Left kidney (tissue), 1 donor: ENCODE measurements at regions not wholly inside any gene's neighbourhood (a gene's known extent, or its start where the extent isn't known, plus 50 kb on each side); places are given as distances from the start of the nearest gene placed in this dataset.

Source experiments
- DNase-seq: peaks from one replicate; pipeline ENCODE4 v3.0.0-alpha.2; 2013

GRCh38 chr5:30734118-30734517 is 459.4 kb upstream of the CDH6 start:
- no peak for DNase-seq

DNA sequence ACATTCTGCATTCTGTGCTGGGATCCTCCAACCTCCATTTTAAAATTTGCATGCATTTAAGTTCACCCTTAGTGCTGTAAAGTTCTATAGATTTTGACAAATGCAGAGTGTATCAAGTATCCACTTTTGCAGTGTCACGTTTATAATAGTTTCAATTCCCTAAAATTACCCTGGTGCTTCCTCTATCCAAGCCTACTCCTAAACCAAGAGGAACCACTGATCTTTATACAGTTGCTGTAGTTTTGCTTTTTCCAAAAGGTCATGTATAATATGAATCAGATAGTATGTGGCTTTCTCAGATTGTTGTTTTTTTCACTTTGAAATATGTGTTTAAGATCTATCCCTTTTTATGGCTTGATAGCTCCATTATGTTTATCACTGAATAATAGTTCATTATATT is 468.4 kb upstream of the CDH6 start:
- DNase-seq = no peak

DNA sequence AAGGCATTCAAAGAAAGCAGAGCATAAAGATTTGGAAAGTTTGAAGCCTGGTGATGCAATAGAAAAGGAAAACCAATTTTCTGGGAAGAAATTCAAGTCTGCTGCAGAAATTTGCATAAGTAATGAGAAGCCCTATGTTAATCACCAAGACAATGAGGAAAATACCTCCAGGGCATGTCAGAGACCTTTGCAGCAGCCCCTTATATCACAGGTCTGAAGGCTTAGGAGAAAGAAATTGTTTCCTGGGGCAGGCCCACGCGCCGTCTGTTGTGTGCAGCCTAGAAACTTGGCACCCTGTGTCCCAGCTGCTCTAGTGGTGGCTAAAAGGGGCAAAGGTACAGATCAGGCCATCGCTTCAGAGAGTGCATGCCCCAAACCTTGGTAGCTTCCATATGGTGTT is 495.3 kb upstream of the CDH6 start:
- DNase-seq = no peak

DNA sequence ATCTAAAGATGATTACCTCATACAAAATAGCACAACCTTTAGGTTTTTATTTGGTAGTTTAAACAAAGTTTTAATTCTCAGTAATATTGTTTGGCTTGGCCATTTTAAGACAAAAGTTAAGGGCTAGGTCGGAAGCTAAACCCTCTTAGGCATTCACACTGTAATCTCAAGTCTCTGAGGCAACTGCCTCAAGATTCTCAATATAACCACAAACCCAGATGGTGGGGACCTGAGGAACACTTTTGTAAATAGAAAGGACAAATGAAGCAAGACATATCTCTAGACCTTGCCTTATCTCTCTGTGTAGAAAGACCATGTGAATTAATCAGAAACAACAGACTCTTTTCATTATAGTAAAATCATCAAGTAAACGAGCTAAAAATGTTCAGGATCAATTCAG is 500.2 kb upstream of the CDH6 start:
- DNase-seq = no peak

DNA sequence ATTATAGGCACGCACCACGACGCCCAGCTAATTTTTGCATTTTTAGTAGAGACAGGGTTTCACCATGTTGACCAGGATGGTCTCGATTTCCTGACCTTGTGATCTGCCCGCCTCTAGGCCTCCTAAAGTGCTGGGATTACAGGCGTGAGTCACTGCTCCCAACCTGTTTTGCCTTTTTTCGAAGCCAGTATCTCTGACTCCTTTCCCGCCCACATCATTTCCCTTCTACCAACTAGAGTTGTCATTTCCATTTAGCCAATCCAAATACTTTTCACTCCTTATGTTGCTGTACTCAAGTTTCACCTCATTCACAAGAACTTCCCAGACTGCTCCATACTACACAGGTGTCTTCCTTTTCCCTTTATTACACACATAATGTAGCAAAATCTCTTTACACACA is 502.6 kb upstream of the CDH6 start:
- no peak for DNase-seq

DNA sequence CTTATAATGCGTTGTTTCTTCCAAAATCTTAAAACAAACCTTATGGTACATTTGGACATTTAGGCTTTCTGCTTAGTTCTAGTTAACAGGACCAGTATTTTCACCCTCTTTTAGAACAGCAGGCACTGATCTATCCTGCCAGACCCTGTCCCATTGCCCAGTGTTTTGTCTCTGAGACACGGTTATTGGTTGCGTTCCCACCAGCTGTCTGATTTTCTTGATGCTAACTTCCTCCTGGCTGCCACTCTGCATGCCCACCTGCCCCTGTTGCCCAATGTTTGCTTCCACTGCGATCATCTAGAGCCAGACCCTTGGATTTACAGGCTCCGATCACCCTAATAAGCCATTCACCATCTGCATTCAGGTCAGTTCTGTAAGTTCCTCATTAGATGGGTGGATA is 506.0 kb upstream of the CDH6 start:
- DNase-seq = no peak

DNA sequence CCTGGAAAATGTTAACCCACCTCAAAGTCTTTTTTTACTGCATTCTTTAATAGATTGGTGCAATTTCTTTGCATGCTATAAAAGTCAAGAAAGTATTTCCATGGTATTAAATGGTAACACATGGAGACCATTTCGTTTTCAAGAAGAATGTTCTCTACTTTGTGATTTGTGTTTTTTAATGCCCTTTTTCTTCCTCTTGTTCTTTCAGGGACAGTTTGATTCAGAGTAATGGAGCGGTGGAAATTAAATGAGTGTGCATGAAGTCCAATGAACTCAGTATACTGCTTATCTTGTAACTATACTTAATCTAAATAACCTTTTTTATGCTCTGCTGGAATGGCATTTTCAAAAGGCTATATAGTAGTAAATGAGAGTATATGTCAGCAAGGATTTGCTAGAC is 507.0 kb upstream of the CDH6 start:
- DNase-seq = no peak

DNA sequence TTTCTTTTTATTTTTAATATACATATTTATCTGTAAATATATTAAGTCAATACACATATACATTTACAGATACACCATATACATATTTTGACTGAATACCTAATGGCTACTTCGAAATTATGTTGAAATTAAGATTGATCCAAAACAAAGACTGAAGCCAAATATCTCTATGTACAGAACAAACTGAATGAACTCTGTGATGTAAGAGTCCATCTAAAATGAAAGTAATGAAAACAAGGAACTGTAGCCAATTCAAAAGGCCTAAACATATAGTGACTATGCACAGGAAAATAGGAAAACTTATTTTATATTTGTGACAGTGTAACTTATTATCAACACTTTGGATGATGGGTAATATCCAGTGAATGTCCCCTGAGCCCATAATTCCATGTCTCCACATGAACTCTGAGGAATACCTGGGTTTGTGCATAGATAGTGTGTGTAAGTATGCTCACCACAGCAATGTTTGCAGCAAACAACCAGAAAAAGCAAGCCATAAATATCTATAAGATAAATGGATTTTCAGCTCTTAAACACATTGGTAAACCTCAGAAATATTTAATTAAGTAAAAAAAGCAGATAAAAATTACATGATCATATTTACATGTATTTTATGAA is 517.2 kb upstream of the CDH6 start:
- DNase-seq = no peak

DNA sequence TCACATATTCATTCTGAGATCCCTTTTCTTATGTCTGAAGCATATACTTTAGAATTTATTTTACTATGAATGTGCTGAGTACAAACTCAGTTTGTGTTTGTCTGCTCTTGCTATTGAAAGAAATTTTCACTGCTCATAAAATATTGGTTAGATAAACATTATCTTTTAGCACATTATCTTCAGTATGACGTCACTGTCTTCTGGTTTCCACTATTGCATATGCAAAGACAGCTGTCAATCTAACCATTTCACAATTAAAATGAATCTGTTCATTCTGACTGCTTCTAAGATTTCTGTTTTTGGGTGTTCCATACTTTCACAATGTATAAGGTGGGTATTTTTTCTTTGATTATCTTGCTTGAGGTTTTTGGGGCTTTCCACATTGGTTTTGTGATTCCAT is 526.2 kb upstream of the CDH6 start:
- no peak for DNase-seq

- DNase-seq = no peak
Measured at GRCh38 chr5:30663536-30663935, 530.0 kb upstream of the CDH6 start.

DNA sequence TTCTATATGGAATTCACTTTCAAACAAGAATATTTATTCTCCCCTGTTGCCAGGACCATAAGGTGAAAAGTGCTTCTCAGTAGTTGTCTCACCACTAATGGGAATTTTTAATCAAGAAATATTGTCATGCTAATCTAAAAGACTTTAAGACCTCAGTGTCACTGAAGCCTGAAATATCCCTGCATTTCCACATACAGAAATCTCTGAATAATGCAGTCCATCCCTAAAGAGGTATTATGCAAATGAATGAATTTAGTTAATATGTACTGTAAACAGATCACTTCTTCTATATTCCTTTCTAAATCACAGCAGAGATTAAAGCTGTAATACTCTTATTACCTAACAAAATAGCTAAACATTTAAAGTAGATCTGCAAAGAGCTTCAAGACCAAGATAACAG is 531.1 kb upstream of the CDH6 start:
- DNase-seq = no peak

GRCh38 chr5:30661730-30662129 is 531.8 kb upstream of the CDH6 start:
- no peak for DNase-seq

GRCh38 chr5:30659417-30659816 is 534.1 kb upstream of the CDH6 start:
- DNase-seq = no peak

DNA sequence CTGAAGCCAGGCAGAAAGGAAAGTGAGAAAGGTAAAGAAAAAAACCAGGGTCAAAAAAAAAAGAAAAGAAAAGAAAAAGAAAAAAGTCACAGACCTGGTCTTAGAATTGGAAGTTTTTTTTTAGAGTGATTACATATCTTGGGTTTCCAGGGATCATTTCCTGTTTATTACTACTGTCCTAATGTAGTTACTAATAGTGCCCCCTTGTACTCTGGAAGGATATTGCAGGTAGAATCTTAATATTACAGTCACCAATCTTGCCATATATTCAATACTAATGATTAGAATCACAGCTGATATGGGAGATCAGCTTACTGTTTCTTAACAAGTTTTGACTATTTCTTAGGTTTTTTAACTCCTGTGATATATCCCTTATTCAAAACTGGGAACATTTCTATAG is 543.2 kb upstream of the CDH6 start:
- no peak for DNase-seq

GRCh38 chr5:30638899-30639298 is 554.6 kb upstream of the CDH6 start:
- DNase-seq = no peak

GRCh38 chr5:30627945-30628344 is 565.5 kb upstream of the CDH6 start:
- no peak for DNase-seq

GRCh38 chr5:30626557-30626956 is 566.9 kb upstream of the CDH6 start:
- no peak for DNase-seq

DNA sequence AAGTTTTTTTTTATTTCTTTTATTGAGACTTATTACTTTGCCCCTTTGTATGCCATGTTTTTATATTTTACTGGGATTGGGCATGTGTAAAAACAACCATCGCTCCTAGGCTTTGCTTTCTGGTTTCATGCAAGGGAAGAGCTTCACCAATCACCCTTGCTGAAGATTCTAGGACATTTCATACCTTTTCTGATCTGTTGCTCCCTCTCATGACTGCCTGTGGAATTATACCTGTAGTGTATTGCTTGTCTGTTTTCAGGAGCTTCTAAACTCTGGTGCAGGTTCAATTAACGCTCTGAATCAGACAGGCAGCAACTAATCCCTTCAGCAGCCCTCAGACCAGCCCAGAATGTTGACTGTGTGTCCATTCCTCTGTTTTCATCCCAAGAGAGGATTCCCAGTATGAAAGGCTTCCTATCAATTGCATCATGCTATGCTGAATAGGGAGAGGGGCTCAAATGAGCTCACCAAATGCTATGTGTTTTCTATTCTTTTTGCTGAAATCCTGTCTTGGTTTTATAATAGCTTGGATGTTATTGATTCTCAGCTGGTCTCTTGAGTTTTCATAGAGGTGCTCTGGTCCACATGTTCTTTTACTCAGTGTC is 572.9 kb upstream of the CDH6 start:
- no peak for DNase-seq

- DNase-seq = no peak
Measured at GRCh38 chr5:30608501-30608900, 585.0 kb upstream of the CDH6 start.

DNA sequence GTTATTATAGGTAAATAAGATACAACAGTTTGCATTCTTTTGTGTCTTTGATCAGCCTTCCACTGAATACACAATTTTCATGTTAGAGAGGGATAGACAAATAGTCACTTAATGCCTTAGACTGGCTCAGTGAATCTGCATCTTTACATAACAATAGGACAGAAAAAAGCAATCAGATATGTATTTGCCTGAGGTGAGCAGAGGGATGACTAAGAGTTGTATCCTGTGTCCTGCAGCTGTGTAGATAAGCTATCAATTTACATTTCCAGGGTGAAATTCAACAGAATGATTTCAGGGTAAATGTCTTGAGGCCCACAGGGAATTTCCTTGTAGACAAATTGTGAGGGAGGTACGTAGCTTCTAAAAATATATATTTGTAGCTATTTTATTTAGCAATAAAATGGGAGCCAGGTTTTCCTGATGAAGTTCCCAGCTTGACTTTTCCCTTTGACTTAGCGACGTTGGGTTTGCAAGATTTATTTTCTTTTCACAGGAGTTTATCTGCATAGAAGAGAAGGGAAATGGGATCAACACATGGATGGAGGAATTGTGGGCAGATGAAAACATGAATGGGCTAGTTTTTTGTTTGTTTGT is 586.1 kb upstream of the CDH6 start:
- DNase-seq = no peak

GRCh38 chr5:30605693-30606268 is 587.7 kb upstream of the CDH6 start:
- DNase-seq = no peak

- no peak for DNase-seq
Measured at GRCh38 chr5:30604648-30605262, 588.7 kb upstream of the CDH6 start.

GRCh38 chr5:30600892-30601291 is 592.6 kb upstream of the CDH6 start:
- no peak for DNase-seq
